HS-5 (cell line): ENCODE measurements at regions not wholly inside any gene's neighbourhood (a gene's known extent, or its start where the extent isn't known, plus 50 kb on each side); places are given as distances from the start of the nearest gene placed in this dataset.

ENCODE experiments used
- DNase-seq: peaks from one replicate; pipeline ENCODE4 v3.0.0-alpha.2; 2012; ENCODE audit warnings: low read depth

- peak; percentile 32 for DNase-seq
Observed at GRCh38 chr7:115471891-115472290, 550.0 kb downstream of the MDFIC start.

DNA sequence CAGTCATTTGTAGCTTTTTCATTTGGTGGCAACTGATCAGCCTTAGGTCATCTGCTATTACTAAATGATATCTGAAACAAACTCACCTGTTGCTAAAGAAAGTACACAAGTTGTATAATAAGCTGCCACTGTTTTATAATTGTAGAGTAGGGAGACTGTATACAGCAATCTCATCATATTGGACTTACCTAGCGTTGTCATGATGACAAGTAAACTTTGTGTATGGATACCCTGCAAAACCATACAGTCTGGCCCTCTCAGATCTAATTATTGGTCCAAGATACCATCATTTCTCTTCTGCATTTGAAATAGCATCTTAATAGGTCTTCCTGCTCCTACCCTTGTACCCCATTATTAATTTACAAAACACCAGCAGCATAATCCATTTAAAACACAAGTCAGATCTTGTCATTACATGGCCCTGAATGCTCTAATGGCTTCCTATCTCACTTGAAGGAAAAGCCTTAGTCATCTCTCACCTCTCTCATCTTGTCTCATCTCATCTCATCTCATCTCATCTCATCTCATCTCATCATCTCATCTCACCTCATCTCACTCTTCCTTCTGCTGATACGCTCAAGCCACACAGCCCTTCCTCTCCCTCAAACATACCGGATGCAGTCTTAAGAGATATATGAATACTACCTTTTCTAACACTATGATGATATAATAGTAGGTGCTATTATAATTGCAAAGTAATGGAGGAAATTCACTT lies 540.6 kb downstream of the MDFIC start:
- DNase-seq: no peak

- no peak for DNase-seq
Observed at GRCh38 chr7:115449689-115450088, 527.8 kb downstream of the MDFIC start.

DNA sequence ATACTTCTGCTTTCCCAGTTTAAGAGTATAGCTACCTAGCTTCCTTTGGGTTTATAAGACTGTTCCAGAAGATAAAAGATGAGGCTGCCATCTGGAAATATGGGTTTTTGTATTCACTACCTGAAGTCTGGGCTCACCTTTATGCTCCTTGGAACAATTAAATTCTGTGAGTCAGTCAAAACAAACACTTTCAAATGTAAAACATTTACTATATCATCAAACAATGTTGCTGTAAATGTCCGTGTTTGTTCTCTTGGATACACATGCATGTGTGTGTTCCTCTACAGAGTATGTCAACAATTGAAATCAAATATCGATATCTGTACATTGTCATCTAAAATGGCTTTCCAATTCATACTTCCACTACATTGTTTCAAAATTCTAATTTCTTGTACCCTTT lies 525.6 kb downstream of the MDFIC start:
- DNase-seq: no peak

GRCh38 chr7:115441033-115441432 lies 519.1 kb downstream of the MDFIC start:
- no peak for DNase-seq

DNA sequence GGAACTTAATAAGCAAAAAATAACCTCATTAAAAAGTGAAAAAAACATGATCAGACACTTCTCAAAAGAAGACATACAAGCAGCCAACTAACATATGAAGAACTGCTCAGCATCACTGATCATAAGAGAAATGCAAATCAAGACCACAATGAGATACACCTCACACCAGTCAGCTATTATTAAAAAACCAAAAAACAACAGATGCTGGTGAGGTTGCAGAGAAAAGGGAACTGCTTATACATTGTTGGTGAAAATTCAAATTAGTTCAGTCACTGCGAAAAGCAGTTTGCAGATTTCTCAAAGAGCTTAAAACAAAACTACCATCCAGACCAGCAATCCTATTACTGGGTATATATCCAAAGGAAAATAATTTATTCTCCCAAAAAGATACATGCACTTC lies 513.3 kb downstream of the MDFIC start:
- DNase-seq: no peak

DNA sequence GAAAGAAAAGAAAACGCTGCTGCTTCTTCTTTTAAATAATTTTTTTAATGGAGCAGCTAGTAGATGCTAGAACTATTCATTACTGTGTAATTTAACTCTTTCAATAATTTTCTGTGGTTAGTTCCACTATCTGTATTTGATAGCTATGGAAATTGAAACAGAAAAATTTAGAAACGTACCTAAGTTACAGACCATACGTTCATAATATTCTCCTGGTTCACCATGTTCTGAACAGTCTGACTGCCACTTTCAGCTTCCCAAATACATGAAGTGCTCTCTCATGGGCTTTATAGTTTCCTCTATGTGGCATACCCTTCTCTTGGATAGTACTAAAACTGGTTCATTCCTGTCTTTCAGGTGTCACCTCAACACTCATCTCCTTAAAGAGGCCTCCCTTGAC lies 508.0 kb downstream of the MDFIC start:
- DNase-seq: no peak

DNA sequence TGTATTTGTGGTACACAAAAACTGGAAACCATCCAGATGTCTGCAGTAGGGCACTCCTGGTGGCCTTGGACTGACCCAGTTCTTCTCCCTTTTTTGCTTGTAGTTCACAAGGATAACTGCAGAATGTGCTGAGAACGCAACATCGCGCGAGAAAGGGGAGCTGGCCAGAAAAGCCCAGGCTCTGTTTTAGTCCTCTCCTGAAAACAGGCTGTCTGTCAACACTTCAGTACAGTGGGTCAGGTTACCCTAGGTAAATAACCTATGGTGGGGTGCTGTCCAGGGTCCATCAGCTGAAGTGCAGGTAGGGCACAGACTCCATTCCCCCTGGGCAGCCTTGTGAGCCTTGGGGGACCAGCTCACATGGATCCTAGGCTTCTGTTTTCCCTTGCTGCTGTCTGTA lies 495.8 kb downstream of the MDFIC start:
- no peak for DNase-seq

DNA sequence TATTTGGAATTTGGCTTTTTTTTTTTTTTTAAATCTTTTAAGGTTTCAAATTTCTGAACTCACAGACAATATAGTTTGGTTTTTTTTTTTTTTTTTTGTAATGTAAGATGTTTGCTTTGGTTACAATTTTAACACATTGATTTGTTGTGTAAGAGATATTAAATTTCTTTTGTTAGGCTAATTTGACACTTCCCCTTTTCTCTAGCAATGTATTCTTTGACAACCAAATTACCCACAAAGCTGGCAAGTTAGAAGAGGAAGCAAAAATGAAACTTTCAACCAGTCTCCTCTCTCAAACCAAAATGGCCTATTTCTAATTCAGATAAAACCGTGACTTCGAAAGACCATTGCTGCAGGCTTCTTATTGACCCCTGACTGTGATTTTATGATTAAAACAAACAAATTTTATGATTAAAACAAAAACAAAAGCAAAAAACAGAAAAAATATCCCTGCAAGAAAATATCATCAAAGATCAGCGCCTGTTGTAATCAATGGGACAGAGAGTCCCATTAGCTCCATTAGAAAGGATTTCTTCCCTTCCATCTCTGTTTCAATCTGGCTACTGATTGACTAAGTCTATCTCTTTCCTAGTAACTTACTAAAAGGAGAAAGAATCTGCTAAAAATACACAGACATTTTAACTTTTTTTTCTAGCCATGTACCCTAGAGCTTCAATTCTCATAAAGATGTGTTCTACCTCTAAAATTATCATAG lies 489.2 kb downstream of the MDFIC start:
- DNase-seq: no peak

GRCh38 chr7:115410434-115410820 lies 488.5 kb downstream of the MDFIC start:
- no peak for DNase-seq

- DNase-seq: no peak
Observed at GRCh38 chr7:115409682-115410433, 488.0 kb downstream of the MDFIC start.

- no peak for DNase-seq
Observed at GRCh38 chr7:115406219-115406618, 484.3 kb downstream of the MDFIC start.

GRCh38 chr7:115387137-115387536 lies 465.2 kb downstream of the MDFIC start:
- no peak for DNase-seq

DNA sequence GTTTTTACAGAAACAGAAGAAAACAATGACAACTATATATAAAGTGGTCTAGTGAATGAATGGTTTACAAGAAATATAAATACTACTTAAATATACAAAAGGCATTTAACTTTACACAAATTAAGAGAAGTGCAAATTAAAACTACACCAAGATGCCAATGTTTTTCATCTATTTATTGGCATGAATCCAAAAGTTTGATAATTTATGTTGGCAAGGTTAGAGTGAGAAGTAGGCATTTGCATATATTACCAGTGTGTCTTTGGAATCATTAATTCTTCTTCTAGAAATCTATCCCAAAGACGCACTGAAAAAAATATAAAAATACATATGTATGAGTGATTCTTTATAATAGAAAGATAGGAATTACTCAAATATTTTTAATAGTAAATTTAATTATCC lies 457.4 kb downstream of the MDFIC start:
- no peak for DNase-seq

GRCh38 chr7:115368998-115369397 lies 447.1 kb downstream of the MDFIC start:
- DNase-seq: no peak

GRCh38 chr7:115363916-115364315 lies 442.0 kb downstream of the MDFIC start:
- DNase-seq: no peak

GRCh38 chr7:115359955-115360354 lies 438.1 kb downstream of the MDFIC start:
- no peak for DNase-seq

DNA sequence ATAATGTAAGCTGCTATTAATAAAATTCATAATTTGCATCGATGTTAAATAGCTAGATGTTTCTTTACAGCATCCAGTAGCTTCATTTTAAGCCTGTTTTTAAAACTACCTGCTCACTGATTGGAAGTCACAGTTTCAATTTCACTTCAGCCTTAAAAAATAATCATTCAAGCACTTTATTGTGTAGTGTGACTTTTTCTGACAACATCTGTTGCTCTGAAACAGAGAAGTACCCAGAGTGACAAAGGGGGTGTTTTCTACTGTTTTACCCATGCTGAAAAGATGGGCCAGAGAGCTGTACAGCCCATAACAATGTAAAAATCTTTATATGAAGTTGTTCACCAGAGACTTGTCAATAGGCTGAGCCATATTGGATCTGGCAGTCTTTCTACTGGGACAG lies 437.2 kb downstream of the MDFIC start:
- no peak for DNase-seq

DNA sequence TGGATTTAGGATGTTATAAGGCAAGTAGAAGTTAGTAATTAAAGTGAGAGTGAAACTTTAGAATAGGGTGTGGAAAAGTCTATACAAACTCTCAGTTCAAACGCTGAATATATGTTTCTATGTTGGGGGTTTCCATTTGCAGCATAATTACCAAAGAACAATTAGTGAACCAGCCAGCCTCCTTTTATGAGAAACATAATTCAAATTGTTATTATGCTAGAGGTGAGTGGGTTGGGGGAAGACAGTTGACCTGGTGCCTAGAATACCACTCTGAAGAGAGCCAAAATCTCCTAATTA lies 435.8 kb downstream of the MDFIC start:
- DNase-seq: no peak

DNA sequence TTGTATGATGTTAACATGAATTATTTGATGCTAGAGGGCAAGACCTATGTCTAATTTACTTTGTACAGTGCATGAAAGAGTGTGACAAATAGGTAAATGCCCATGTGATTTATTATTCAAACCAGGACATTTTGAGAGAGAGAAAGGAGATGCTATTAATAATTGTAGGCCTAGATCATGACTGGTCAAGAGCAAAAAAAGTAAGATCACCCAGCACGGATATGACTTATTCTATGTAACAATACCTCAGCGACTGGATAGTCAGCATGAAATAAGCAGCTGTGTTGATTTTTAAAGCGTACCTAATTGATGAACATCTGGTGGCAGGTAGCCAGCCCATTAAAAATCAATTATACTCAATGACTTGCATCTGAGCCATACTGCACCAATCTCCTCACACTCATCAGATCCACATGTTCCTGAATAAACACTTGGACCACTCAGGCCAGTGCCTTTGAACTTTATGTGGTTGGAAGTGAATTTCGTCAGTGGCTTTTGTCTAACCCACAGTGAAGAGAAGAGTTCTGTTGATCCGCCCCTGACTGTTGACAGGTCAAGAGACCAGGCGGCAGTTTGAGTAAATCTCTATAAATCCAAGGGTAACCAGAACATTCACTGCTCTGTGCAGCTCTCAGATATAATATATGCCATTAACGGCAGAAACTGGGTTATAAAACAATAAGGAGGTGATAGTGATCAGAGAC lies 435.3 kb downstream of the MDFIC start:
- DNase-seq: peak; percentile 85

GRCh38 chr7:115356139-115356746 lies 434.3 kb downstream of the MDFIC start:
- DNase-seq: no peak

DNA sequence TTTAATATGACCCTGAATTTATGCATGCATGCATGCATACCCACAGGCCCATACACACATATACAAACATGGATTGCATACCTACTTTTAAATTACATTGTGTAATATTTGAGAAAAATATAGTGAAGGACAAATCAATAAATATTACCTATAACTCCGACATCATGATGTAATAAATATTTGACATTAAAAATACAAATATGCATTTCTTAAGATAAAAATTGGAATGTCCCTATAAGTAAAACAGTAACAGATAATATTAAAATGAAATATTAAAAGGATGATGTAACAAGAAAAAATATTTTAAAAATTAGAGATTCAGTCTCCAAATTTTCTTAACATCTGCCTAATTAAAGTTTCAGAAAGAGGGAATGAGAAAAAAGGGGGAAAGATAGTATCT lies 433.0 kb downstream of the MDFIC start:
- DNase-seq: no peak
